ENCODE measurements at regions not wholly inside any gene's neighbourhood (a gene's known extent, or its start where the extent isn't known, plus 50 kb on each side); places are given as distances from the start of the nearest gene placed in this dataset.

- DNase-seq = no peak
Measured at GRCh38 chr17:77343031-77343800, 202.4 kb downstream of the SEC14L1 start.

GRCh38 chr17:77344038-77344437, 203.3 kb downstream of the SEC14L1 start:
- no peak for DNase-seq

GRCh38 chr17:77345260-77345910, 204.6 kb downstream of the SEC14L1 start:
- no peak for DNase-seq

GRCh38 chr17:77346765-77347164, 206.0 kb downstream of the SEC14L1 start:
- DNase-seq = no peak

GRCh38 chr17:77347544-77347943, 206.8 kb downstream of the SEC14L1 start:
- DNase-seq = no peak

- no peak for DNase-seq
Measured at GRCh38 chr17:77349976-77350830, 209.4 kb downstream of the SEC14L1 start.

GRCh38 chr17:77352441-77352840, 211.7 kb downstream of the SEC14L1 start:
- no peak for DNase-seq

- DNase-seq = no peak
Measured at GRCh38 chr17:77352996-77353395, 212.2 kb downstream of the SEC14L1 start.

- no peak for DNase-seq
Measured at GRCh38 chr17:77353684-77354419, 213.1 kb downstream of the SEC14L1 start.

GRCh38 chr17:77354420-77354669, 213.6 kb downstream of the SEC14L1 start:
- no peak for DNase-seq

GRCh38 chr17:77354670-77355455, 214.1 kb downstream of the SEC14L1 start:
- no peak for DNase-seq

- DNase-seq = no peak
Measured at GRCh38 chr17:77356109-77356689, 215.4 kb downstream of the SEC14L1 start.

GRCh38 chr17:77356690-77357201, 216.0 kb downstream of the SEC14L1 start:
- DNase-seq = peak; percentile 40

GRCh38 chr17:77358801-77359200, 218.0 kb downstream of the SEC14L1 start:
- DNase-seq = no peak

GRCh38 chr17:77359236-77359635, 218.5 kb downstream of the SEC14L1 start:
- no peak for DNase-seq

- no peak for DNase-seq
Measured at GRCh38 chr17:77361986-77362620, 221.3 kb downstream of the SEC14L1 start.

GRCh38 chr17:77363821-77364361, 223.1 kb downstream of the SEC14L1 start:
- peak; percentile 25 for DNase-seq

- peak; percentile 5 for DNase-seq
Measured at GRCh38 chr17:77364381-77364911, 223.7 kb downstream of the SEC14L1 start.

GRCh38 chr17:77364941-77365583, 224.3 kb downstream of the SEC14L1 start:
- DNase-seq = peak; percentile 9
